ENCODE measurements at regions not wholly inside any gene's neighbourhood (a gene's known extent, or its start where the extent isn't known, plus 50 kb on each side); places are given as distances from the start of the nearest gene placed in this dataset.

DNA sequence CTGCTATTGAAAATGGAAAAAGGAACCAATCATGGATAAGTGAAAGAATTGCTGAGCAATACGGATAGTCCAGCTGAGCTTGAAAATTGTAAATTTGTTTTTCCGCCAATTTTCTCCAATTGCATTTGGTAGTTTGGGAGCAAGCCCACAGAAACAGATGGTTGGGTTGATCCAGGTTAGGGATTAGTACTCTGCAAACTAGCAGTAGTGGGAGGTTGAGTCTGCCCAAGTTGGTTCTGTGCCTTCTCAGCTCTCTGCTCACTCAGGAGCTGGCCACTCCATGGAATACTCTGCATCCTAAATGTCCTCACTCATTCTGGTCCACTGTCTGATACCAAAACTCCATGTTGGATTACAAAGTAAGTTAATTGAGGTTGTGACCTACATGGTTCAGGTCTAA lies 361.1 kb upstream of the ATP2B1 start:
- TF ChIP-seq CTCF (IDR thresholded peaks at IDR 0.05) (no peak), POLR2A (IDR thresholded peaks at IDR 0.05) (no peak)
